SIG-M5 treated with dmso at 0.1 percent for 504 hours (cell line): ENCODE measurements at regions not wholly inside any gene's neighbourhood (a gene's known extent, or its start where the extent isn't known, plus 50 kb on each side); places are given as distances from the start of the nearest gene placed in this dataset.
A peak's percentile ranks its signal among the peaks of the same experiment; 100 is the strongest.
"Not testable (repeated sequence)": the region's sequence is repeated elsewhere in the genome, so short reads cannot be mapped to it uniquely, and the experiment has no call there.

Experiments
- DNase-seq: peaks from one replicate; lab custom pipeline; 2025; ENCODE audit not compliant: unreplicated experiment; lab: John Stamatoyannopoulos, UW

GRCh38 chr1:232859216-232859615 lies 54.0 kb downstream of the MAP10 start:
- DNase-seq, result no peak

- no peak for DNase-seq
Observed at GRCh38 chr1:232861107-232861506, 55.9 kb downstream of the MAP10 start.

- no peak for DNase-seq
Observed at GRCh38 chr1:232863544-232864275, 58.5 kb downstream of the MAP10 start.

GRCh38 chr1:232865102-232865931 lies 60.1 kb downstream of the MAP10 start:
- no peak for DNase-seq

GRCh38 chr1:232868793-232869491 lies 63.7 kb downstream of the MAP10 start:
- DNase-seq, result peak; percentile 41

GRCh38 chr1:232871291-232871969 lies 66.2 kb downstream of the MAP10 start:
- DNase-seq, result not testable (repeated sequence)

- no peak for DNase-seq
Observed at GRCh38 chr1:232872284-232872683, 67.1 kb downstream of the MAP10 start.

GRCh38 chr1:232872738-232873137 lies 67.5 kb downstream of the MAP10 start:
- no peak for DNase-seq

- no peak for DNase-seq
Observed at GRCh38 chr1:232873412-232873811, 68.2 kb downstream of the MAP10 start.

GRCh38 chr1:232873931-232874330 lies 68.7 kb downstream of the MAP10 start:
- no peak for DNase-seq

GRCh38 chr1:232875536-232875935 lies 70.3 kb downstream of the MAP10 start:
- no peak for DNase-seq

- no peak for DNase-seq
Observed at GRCh38 chr1:232876506-232877364, 71.5 kb downstream of the MAP10 start.

GRCh38 chr1:232877365-232878028 lies 72.3 kb downstream of the MAP10 start:
- DNase-seq, result no peak

- no peak for DNase-seq
Observed at GRCh38 chr1:232878086-232878485, 72.3 kb upstream of the NTPCR start.

GRCh38 chr1:232880354-232880753 lies 70.1 kb upstream of the NTPCR start:
- peak; percentile 22 for DNase-seq

GRCh38 chr1:232883992-232884661 lies 66.3 kb upstream of the NTPCR start:
- no peak for DNase-seq

- no peak for DNase-seq
Observed at GRCh38 chr1:232886271-232886670, 64.1 kb upstream of the NTPCR start.

GRCh38 chr1:232890340-232890943 lies 60.0 kb upstream of the NTPCR start:
- no peak for DNase-seq

- DNase-seq, result peak; percentile 27
Observed at GRCh38 chr1:232891071-232891470, 59.3 kb upstream of the NTPCR start.
